ENCODE measurements at regions not wholly inside any gene's neighbourhood (a gene's known extent, or its start where the extent isn't known, plus 50 kb on each side); places are given as distances from the start of the nearest gene placed in this dataset.
A peak's percentile ranks its signal among the peaks of the same experiment; 100 is the strongest.

DNA sequence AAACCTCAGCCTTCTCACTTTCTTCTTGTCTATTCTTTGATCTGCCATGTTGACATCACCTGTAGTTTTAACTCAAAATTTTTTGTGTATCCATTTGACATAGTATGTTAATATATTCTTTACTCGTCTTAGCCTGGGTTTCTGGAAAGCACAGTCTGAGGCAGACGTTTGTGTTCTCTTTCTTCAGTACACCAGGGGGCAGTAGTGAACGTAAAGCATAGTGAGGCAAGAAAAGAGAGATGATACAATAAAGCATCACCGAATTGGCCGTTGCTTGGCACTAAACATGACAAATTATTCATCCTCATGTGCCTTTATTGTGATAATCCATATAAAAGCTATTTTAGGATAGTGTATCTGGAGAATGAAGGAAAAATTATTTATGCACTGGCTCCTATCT lies 141.0 kb upstream of the MYRIP start:
- peak in 1 of 2 donors; percentile 36 for DNase-seq
- ATAC-seq, result no peak
- peak; percentile 8 for TF ChIP-seq CTCF (IDR thresholded peaks at IDR 0.05)
- H3K27ac Mint-ChIP-seq, result no peak overlapping the region
- intact Hi-C loops (cut with micrococcal nuclease), result no loop called here
- no peak overlapping the region for H3K4me3 Mint-ChIP-seq
- H3K9me3 Mint-ChIP-seq, result no peaks in the 10 kb centered on the region
- Histone ChIP-seq H3K27ac (ENCODE audit: low read length) (no peak overlapping the region), H3K4me3 (ENCODE audit: low read length) (no peak overlapping the region), H3K4me1 (ENCODE audit: control insufficient read depth, insufficient read depth, low read length) (no peaks in the 10 kb centered on the region), H3K9me3 (ENCODE audit: control insufficient read depth, insufficient read depth, low read length) (no peaks in the 10 kb centered on the region), H3K36me3 (ENCODE audit: control insufficient read depth, insufficient read depth, low read length) (no peaks in the 10 kb centered on the region), H3K27me3 (ENCODE audit: control insufficient read depth, insufficient read depth, low read length) (no peaks in the 10 kb centered on the region)
- no peaks in the 10 kb centered on the region for H3K4me1 Mint-ChIP-seq
- peaks cover 0 to 6% of the 10 kb centered on the region in 2 donors for H3K27me3 Mint-ChIP-seq (ENCODE audit: low read depth in 2 of 2)
- WGBS (ENCODE audit: insufficient coverage), result 13% methylated on average over 2 of the region's 5 CpGs
- H3K36me3 Mint-ChIP-seq, result no peaks in the 10 kb centered on the region

DNA sequence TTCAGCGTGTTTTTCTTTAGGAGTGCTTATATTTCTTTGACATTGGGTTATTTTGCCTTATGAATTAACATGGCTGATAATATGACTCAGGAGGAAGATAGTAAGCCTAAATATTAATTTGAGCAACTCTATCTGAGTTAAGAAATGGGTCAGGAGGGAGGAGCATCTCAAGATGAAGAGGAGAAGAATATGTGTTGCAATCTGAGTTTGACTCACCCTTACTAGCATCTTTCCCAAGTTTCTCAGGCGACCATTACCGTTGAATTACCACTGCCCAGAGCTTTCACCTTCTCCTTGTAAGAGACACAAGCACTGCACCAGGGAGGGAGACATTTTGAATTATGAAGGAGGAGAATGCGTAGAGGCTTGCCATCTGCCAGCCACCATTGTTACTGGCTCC lies 138.3 kb upstream of the MYRIP start:
- Mint-ChIP-seq H3K27me3 (ENCODE audit: low read depth in 2 of 2) (peaks cover 0 to 3% of the 10 kb centered on the region in 2 donors), H3K27ac (no peak overlapping the region), H3K4me1 (no peaks in the 10 kb centered on the region), H3K36me3 (no peaks in the 10 kb centered on the region), H3K9me3 (peaks cover 0 to 2% of the 10 kb centered on the region in 2 donors), H3K4me3 (no peak overlapping the region)
- intact Hi-C loops (cut with micrococcal nuclease), result no loop called here
- Histone ChIP-seq H3K4me1 (ENCODE audit: control insufficient read depth, insufficient read depth, low read length) (no peaks in the 10 kb centered on the region), H3K4me3 (ENCODE audit: low read length) (no peak overlapping the region), H3K27me3 (ENCODE audit: control insufficient read depth, insufficient read depth, low read length) (no peaks in the 10 kb centered on the region), H3K9me3 (ENCODE audit: control insufficient read depth, insufficient read depth, low read length) (no peaks in the 10 kb centered on the region), H3K36me3 (ENCODE audit: control insufficient read depth, insufficient read depth, low read length) (no peaks in the 10 kb centered on the region), H3K27ac (ENCODE audit: low read length) (no peak overlapping the region)
- WGBS (ENCODE audit: insufficient coverage), result no CpG with 5 or more reads among the region's 4 CpGs
- ATAC-seq (no peak), DNase-seq (no peak)
- no peak for TF ChIP-seq CTCF (IDR thresholded peaks at IDR 0.05)

DNA sequence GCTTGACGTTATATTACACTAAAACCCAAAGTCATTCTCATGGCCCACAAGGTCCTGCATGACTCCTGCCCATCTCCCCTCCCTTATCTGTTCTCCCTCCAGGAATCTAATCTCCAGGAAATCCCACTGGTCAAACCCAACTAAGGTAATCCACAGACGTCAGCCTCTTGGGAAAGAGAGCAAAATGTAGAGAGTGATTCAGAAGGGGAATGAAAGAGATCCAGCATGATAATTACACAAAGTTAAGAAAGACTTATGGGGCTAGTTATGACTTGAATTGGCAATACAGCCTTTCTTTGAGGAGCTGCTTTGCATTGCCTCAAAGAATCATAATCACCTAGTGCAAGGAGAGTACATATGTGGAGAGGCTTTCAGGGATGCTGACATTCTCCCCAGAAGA lies 137.8 kb upstream of the MYRIP start:
- Mint-ChIP-seq H3K4me3 (no peak overlapping the region), H3K9me3 (peaks cover 0 to 2% of the 10 kb centered on the region in 2 donors), H3K4me1 (no peaks in the 10 kb centered on the region), H3K27me3 (ENCODE audit: low read depth in 2 of 2) (peaks cover 0 to 3% of the 10 kb centered on the region in 2 donors), H3K36me3 (no peaks in the 10 kb centered on the region), H3K27ac (no peak overlapping the region)
- H3K4me3 ChIP-seq (ENCODE audit: low read length), result no peak overlapping the region
- H3K27me3 ChIP-seq (ENCODE audit: control insufficient read depth, insufficient read depth, low read length), result no peaks in the 10 kb centered on the region
- H3K36me3 ChIP-seq (ENCODE audit: control insufficient read depth, insufficient read depth, low read length), result no peaks in the 10 kb centered on the region
- no peak for TF ChIP-seq CTCF (IDR thresholded peaks at IDR 0.05)
- no peak for ATAC-seq
- intact Hi-C loops (cut with micrococcal nuclease), result no loop called here
- no peak for DNase-seq
- no peak overlapping the region for H3K27ac ChIP-seq (ENCODE audit: low read length)
- no peaks in the 10 kb centered on the region for H3K9me3 ChIP-seq (ENCODE audit: control insufficient read depth, insufficient read depth, low read length)
- WGBS (ENCODE audit: insufficient coverage), result 80% methylated on average over 2 of the region's 2 CpGs
- H3K4me1 ChIP-seq (ENCODE audit: control insufficient read depth, insufficient read depth, low read length), result no peaks in the 10 kb centered on the region

- no peaks in the 10 kb centered on the region for H3K36me3 ChIP-seq (ENCODE audit: control insufficient read depth, insufficient read depth, low read length)
- 100% methylated on average over 1 of the region's 1 CpG for WGBS (ENCODE audit: insufficient coverage)
- H3K27ac Mint-ChIP-seq, result no peak overlapping the region
Measured at GRCh38 chr3:39705351-39705900, 104.0 kb upstream of the MYRIP start.

More at GRCh38 chr3:39705351-39705900, 104.0 kb upstream of the MYRIP start:
- intact Hi-C loops (cut with micrococcal nuclease), result no loop called here
- TF ChIP-seq CTCF (IDR thresholded peaks at IDR 0.05), result no peak
- Mint-ChIP-seq H3K4me1 (peaks cover 0 to 7% of the 10 kb centered on the region in 2 donors), H3K9me3 (peaks cover under 1 to 3% of the 10 kb centered on the region in 2 donors), H3K27me3 (ENCODE audit: low read depth in 2 of 2) (peaks cover 3 to 11% of the 10 kb centered on the region in 2 donors), H3K4me3 (no peak overlapping the region), H3K36me3 (no peaks in the 10 kb centered on the region)
- H3K4me1 ChIP-seq (ENCODE audit: control insufficient read depth, insufficient read depth, low read length), result no peaks in the 10 kb centered on the region
- no peaks in the 10 kb centered on the region for H3K27me3 ChIP-seq (ENCODE audit: control insufficient read depth, insufficient read depth, low read length)
- H3K9me3 ChIP-seq (ENCODE audit: control insufficient read depth, insufficient read depth, low read length), result no peaks in the 10 kb centered on the region
- H3K4me3 ChIP-seq (ENCODE audit: low read length), result no peak overlapping the region
- DNase-seq (no peak), ATAC-seq (no peak)
- no peak overlapping the region for H3K27ac ChIP-seq (ENCODE audit: low read length)

Data from natural killer cell (primary cell).